H1 (cell line): ENCODE measurements at regions not wholly inside any gene's neighbourhood (a gene's known extent, or its start where the extent isn't known, plus 50 kb on each side); places are given as distances from the start of the nearest gene placed in this dataset.

Source experiments
- CBX5 ChIP-seq: fragments of 300-800, 300-1000 bp; sonication (generic); IDR thresholded peaks from 2 replicates; pipeline ENCODE4 v1.7.1; 2016; ENCODE audit warnings: antibody characterized with exemption, low read length, low read depth
- HDAC2 ChIP-seq, 2 experiments: fragments of 300-600 bp in 1 of 2; sonication (generic) in 1 of 2; IDR thresholded peaks; 2 replicates each; pipeline ENCODE4 v1.6.1; 2011 to 2012; ENCODE audit warnings: low read depth in 2 of 2, low read length in 2 of 2, mild to moderate bottlenecking in 2 of 2, moderate library complexity in 2 of 2, borderline replicate concordance in 1 of 2, inconsistent platforms in 1 of 2
- HDAC6 ChIP-seq: IDR thresholded peaks from one replicate; pipeline ENCODE4 v1.7.1; 2012; ENCODE audit warnings: low read depth, mild to moderate bottlenecking, inconsistent platforms, low read length, moderate library complexity
- NANOG ChIP-seq: IDR thresholded peaks from 2 replicates; pipeline ENCODE4 v1.6.1; 2011; ENCODE audit warnings: low read length, low read depth, mild to moderate bottlenecking, inconsistent platforms; ENCODE audit not compliant: insufficient read depth, poor library complexity, severe bottlenecking
- POLR2AphosphoS5 ChIP-seq: IDR thresholded peaks from 2 replicates; pipeline ENCODE4 v1.6.1; 2011; ENCODE audit warnings: low read depth, low read length
- SIX5 ChIP-seq: IDR thresholded peaks from 2 replicates; pipeline ENCODE4 v1.6.1; 2011; ENCODE audit warnings: mild to moderate bottlenecking, low read depth, low read length
- SUZ12 ChIP-seq: fragments of 200-600 bp; sonication (generic); IDR thresholded peaks from 2 replicates; pipeline ENCODE4 v1.6.1; 2012; ENCODE audit warnings: mild to moderate bottlenecking, inconsistent platforms, low read length, moderate library complexity, mixed read lengths

DNA sequence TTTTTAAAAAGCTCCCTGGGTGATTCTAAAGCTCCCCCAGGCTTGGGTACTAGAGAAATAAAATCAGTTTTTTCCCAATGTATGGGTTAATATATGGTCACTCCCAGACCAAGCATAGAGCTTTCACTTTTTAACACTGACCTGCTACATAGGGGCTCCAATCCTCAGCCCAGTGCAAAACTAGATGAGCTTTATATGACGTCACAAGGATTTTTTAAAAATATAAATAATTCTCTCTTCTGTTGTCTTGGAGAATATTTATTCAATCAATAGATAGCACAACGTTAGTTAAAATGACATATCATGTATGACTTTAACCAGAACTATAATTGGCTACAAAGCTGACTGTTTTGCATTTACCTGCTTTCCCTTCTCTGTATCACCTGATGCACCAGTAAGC, 137.9 kb upstream of the TMCC3 start (continued):
- TF ChIP-seq SIX5: no peak
- no peak for TF ChIP-seq SUZ12
- no peak for TF ChIP-seq POLR2AphosphoS5
- no peak for TF ChIP-seq HDAC6
- no peak for TF ChIP-seq NANOG
- TF ChIP-seq HDAC2 (IDR thresholded peaks at IDR 0.05; ENCODE audit: borderline replicate concordance in 1 of 2, low read depth in 2 of 2, low read length in 2 of 2): no peak
- TF ChIP-seq CBX5: no peak
